Lower leg skin (tissue), 3 donors: ENCODE measurements at regions not wholly inside any gene's neighbourhood (a gene's known extent, or its start where the extent isn't known, plus 50 kb on each side); places are given as distances from the start of the nearest gene placed in this dataset.

Source experiments
- POLR2A ChIP-seq, 2 donors: fragments of 450-650 bp; IDR thresholded peaks; one replicate each; pipeline ENCODE4 v1.6.1; 2016 to 2017; ENCODE audit warnings: antibody characterized with exemption in 2 of 2, mild to moderate bottlenecking in 1 of 2, moderate library complexity in 1 of 2
- TF ChIP-seq, protein P1 (sequence below), 3 donors: fragments of 450-650 bp; IDR thresholded peaks; one replicate each; pipeline ENCODE4 v1.5.1; 2016; ENCODE audit warnings: antibody characterized with exemption in 3 of 3, mild to moderate bottlenecking in 3 of 3, moderate library complexity in 2 of 3

DNA sequence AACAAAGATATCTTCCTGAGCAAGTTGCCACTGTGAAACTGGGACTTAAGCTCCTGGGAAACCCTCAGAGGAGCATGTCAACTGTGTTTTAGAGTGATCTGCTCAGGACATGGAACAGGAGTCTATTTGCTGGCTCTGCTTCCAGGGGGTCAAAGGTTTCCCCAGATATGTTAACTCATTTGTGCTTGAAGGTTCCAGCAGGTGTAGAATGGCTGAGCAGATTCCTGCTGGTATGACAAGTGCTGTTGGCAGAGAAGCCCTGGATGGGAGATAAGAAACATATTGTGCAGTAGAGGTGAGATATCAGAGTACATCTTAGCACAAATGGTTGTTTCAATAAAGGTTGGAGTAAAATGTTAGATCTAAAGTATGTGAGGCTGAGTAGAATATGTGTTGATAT, 282.7 kb upstream of the DACH1 start:
- TF ChIP-seq, protein P1, sequence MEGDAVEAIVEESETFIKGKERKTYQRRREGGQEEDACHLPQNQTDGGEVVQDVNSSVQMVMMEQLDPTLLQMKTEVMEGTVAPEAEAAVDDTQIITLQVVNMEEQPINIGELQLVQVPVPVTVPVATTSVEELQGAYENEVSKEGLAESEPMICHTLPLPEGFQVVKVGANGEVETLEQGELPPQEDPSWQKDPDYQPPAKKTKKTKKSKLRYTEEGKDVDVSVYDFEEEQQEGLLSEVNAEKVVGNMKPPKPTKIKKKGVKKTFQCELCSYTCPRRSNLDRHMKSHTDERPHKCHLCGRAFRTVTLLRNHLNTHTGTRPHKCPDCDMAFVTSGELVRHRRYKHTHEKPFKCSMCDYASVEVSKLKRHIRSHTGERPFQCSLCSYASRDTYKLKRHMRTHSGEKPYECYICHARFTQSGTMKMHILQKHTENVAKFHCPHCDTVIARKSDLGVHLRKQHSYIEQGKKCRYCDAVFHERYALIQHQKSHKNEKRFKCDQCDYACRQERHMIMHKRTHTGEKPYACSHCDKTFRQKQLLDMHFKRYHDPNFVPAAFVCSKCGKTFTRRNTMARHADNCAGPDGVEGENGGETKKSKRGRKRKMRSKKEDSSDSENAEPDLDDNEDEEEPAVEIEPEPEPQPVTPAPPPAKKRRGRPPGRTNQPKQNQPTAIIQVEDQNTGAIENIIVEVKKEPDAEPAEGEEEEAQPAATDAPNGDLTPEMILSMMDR (IDR thresholded peaks at IDR 0.05), result no peak
- TF ChIP-seq POLR2A (IDR thresholded peaks at IDR 0.05), result no peak
